ENCODE measurements at regions not wholly inside any gene's neighbourhood (a gene's known extent, or its start where the extent isn't known, plus 50 kb on each side); places are given as distances from the start of the nearest gene placed in this dataset.

DNA sequence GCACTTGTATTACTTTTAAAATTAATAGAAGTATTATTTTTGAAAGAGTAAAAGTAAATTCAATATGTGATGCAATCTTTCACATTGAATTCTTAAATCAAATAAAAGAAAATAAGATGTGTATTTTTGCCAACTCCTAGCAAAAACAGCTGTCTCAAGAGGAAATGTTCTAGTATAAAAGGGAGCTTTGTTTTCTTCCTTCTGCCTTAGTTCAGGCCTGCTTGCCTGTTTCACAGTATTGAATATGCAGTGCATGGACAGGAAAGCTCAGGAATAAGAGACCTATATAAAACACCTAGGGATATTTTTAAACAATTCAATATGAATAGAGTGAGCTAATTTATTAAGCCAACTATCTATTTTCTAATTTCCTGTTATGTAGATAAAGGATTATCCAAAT lies 294.8 kb upstream of the G2E3 start:
- H2AFZ ChIP-seq (ENCODE audit: low read depth, low read length) = no peak overlapping the region

DNA sequence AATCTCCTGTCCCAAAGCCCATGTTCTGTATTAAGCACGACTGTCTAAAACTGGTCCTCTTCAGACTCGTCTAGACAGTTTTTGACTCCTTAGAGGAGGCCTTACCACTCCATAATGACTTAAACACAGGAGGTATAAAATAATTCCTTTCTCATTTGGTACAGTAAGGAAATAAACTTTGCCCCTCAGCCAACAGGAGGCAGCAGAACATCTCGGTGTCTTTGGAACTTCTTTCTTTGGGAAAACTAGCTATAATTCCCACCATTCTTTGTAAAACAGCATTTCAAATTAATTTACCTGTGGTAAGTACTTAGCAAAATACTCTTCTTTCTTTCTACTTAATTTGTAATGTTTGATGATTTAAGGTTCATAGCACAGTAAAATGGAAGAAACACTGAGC lies 292.7 kb upstream of the G2E3 start:
- no peak for TF ChIP-seq EZH2 (IDR thresholded peaks at IDR 0.05; ENCODE audit: insufficient read depth, low read length)
- no peak overlapping the region for H3K4me2 ChIP-seq (ENCODE audit: low read length)
- peaks cover 6% of the 10 kb centered on the region for H3K4me1 ChIP-seq (ENCODE audit: insufficient read depth, low read length)
- H3K4me1 Mint-ChIP-seq (ENCODE audit: low read depth, unreplicated experiment) = peaks cover 6% of the 10 kb centered on the region
- H3K9me3 ChIP-seq (ENCODE audit: insufficient read depth, low read depth, low read length) = no peaks in the 10 kb centered on the region
- no peaks in the 10 kb centered on the region for H3K9me3 Mint-ChIP-seq (ENCODE audit: unreplicated experiment)
- DNase-seq (ENCODE audit: low read depth) (no peak), FAIRE-seq (no peak)
- no peaks in the 10 kb centered on the region for H3K79me2 ChIP-seq (ENCODE audit: insufficient read depth, low read length)
- no peaks in the 10 kb centered on the region for H3K36me3 ChIP-seq (ENCODE audit: insufficient read depth, low read length)
- no peak overlapping the region for H2AFZ ChIP-seq (ENCODE audit: low read depth, low read length)
- H3K4me3 Mint-ChIP-seq (ENCODE audit: unreplicated experiment) = no peak overlapping the region
- no peak overlapping the region for H3K27ac ChIP-seq (ENCODE audit: low read depth, low read length)
- H3K9ac ChIP-seq (ENCODE audit: low read length) = no peak overlapping the region
- no peak overlapping the region for H3K27ac Mint-ChIP-seq (ENCODE audit: unreplicated experiment)
- peaks cover 2% of the 10 kb centered on the region for H3K27me3 Mint-ChIP-seq (ENCODE audit: low read depth, unreplicated experiment)
- no peaks in the 10 kb centered on the region for H3K36me3 Mint-ChIP-seq (ENCODE audit: low read depth, unreplicated experiment)
- no peaks in the 10 kb centered on the region for H4K20me1 ChIP-seq (ENCODE audit: insufficient read depth, low read length)
- H3K27me3 ChIP-seq (ENCODE audit: insufficient read depth, low read length) = no peaks in the 10 kb centered on the region
- no peak overlapping the region for H3K4me3 ChIP-seq (ENCODE audit: insufficient read depth, low read depth, low read length)

More for the DNA sequence above, 294.8 kb upstream of the G2E3 start:
- no peak overlapping the region for H3K4me3 Mint-ChIP-seq (ENCODE audit: unreplicated experiment)
- FAIRE-seq (no peak), DNase-seq (ENCODE audit: low read depth) (no peak)
- TF ChIP-seq EZH2 (IDR thresholded peaks at IDR 0.05; ENCODE audit: insufficient read depth, low read length) = no peak
- TF ChIP-seq, protein P1, sequence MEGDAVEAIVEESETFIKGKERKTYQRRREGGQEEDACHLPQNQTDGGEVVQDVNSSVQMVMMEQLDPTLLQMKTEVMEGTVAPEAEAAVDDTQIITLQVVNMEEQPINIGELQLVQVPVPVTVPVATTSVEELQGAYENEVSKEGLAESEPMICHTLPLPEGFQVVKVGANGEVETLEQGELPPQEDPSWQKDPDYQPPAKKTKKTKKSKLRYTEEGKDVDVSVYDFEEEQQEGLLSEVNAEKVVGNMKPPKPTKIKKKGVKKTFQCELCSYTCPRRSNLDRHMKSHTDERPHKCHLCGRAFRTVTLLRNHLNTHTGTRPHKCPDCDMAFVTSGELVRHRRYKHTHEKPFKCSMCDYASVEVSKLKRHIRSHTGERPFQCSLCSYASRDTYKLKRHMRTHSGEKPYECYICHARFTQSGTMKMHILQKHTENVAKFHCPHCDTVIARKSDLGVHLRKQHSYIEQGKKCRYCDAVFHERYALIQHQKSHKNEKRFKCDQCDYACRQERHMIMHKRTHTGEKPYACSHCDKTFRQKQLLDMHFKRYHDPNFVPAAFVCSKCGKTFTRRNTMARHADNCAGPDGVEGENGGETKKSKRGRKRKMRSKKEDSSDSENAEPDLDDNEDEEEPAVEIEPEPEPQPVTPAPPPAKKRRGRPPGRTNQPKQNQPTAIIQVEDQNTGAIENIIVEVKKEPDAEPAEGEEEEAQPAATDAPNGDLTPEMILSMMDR (IDR thresholded peaks at IDR 0.05; ENCODE audit: insufficient read depth, low read depth, low read length) = no peak
- H3K9me3 Mint-ChIP-seq (ENCODE audit: unreplicated experiment) = no peaks in the 10 kb centered on the region
- Histone ChIP-seq H3K27me3 (ENCODE audit: insufficient read depth, low read length) (no peaks in the 10 kb centered on the region), H3K4me2 (ENCODE audit: low read length) (no peak overlapping the region), H3K4me1 (ENCODE audit: insufficient read depth, low read length) (peaks cover 4% of the 10 kb centered on the region), H3K27ac (ENCODE audit: low read depth, low read length) (no peak overlapping the region), H3K4me3 (ENCODE audit: insufficient read depth, low read depth, low read length) (no peak overlapping the region), H3K79me2 (ENCODE audit: insufficient read depth, low read length) (no peaks in the 10 kb centered on the region), H3K9me3 (ENCODE audit: insufficient read depth, low read depth, low read length) (no peaks in the 10 kb centered on the region), H3K9ac (ENCODE audit: low read length) (no peak overlapping the region), H3K36me3 (ENCODE audit: insufficient read depth, low read length) (no peaks in the 10 kb centered on the region), H4K20me1 (ENCODE audit: insufficient read depth, low read length) (no peaks in the 10 kb centered on the region)
- H3K4me1 Mint-ChIP-seq (ENCODE audit: low read depth, unreplicated experiment) = peaks cover 6% of the 10 kb centered on the region
- H3K27me3 Mint-ChIP-seq (ENCODE audit: low read depth, unreplicated experiment) = peaks cover 4% of the 10 kb centered on the region
- H3K36me3 Mint-ChIP-seq (ENCODE audit: low read depth, unreplicated experiment) = no peaks in the 10 kb centered on the region
- no peak overlapping the region for H3K27ac Mint-ChIP-seq (ENCODE audit: unreplicated experiment)

DNA sequence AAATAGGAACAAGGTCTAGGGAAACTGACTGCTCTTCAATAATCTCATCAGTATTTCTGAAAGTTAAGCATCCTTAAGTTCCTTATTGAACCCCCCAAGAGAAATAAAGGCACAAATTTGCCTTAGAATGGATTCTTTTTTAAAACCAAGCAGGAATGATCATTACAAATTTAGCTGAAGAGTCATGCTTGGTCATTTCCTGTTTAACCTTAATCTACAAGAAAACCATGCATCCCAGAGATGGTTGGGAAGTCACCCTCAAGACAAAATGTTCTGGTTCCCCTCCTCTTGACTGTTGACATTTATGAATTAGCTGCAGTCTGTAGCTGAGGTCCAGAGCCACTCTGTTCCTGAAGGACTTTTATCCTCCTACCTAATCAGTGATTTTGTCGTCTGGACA lies 291.8 kb upstream of the G2E3 start:
- no peaks in the 10 kb centered on the region for H3K9me3 ChIP-seq (ENCODE audit: insufficient read depth, low read depth, low read length)
- no peak overlapping the region for H3K27ac Mint-ChIP-seq (ENCODE audit: unreplicated experiment)
- no peaks in the 10 kb centered on the region for H3K27me3 ChIP-seq (ENCODE audit: insufficient read depth, low read length)
- H4K20me1 ChIP-seq (ENCODE audit: insufficient read depth, low read length) = no peaks in the 10 kb centered on the region
- DNase-seq (ENCODE audit: low read depth) = peak; percentile 49
- H3K4me2 ChIP-seq (ENCODE audit: low read length) = peak overlapping the region; percentile 27
- H3K4me1 ChIP-seq (ENCODE audit: insufficient read depth, low read length) = peaks cover 6% of the 10 kb centered on the region
- no peaks in the 10 kb centered on the region for H3K79me2 ChIP-seq (ENCODE audit: insufficient read depth, low read length)
- H3K27ac ChIP-seq (ENCODE audit: low read depth, low read length) = no peak overlapping the region
- H3K4me1 Mint-ChIP-seq (ENCODE audit: low read depth, unreplicated experiment) = peaks cover 6% of the 10 kb centered on the region
- no peak overlapping the region for H3K4me3 Mint-ChIP-seq (ENCODE audit: unreplicated experiment)
- no peak overlapping the region for H3K9ac ChIP-seq (ENCODE audit: low read length)
- TF ChIP-seq, protein P1 (IDR thresholded peaks at IDR 0.05; ENCODE audit: insufficient read depth, low read depth, low read length) = no peak
- no peak for TF ChIP-seq EZH2 (IDR thresholded peaks at IDR 0.05; ENCODE audit: insufficient read depth, low read length)
- H3K9me3 Mint-ChIP-seq (ENCODE audit: unreplicated experiment) = no peaks in the 10 kb centered on the region
- no peak overlapping the region for H3K4me3 ChIP-seq (ENCODE audit: insufficient read depth, low read depth, low read length)
- H3K27me3 Mint-ChIP-seq (ENCODE audit: low read depth, unreplicated experiment) = peaks cover 2% of the 10 kb centered on the region
- no peaks in the 10 kb centered on the region for H3K36me3 Mint-ChIP-seq (ENCODE audit: low read depth, unreplicated experiment)
- no peaks in the 10 kb centered on the region for H3K36me3 ChIP-seq (ENCODE audit: insufficient read depth, low read length)
- H2AFZ ChIP-seq (ENCODE audit: low read depth, low read length) = peak overlapping the region; percentile 2
- peak; percentile 79 for FAIRE-seq

Measured in astrocyte (in vitro differentiated cells and primary cell).